NCI-H524 treated with DMSO at 0.1 percent for 48 hours (cell line): ENCODE measurements at regions not wholly inside any gene's neighbourhood (a gene's known extent, or its start where the extent isn't known, plus 50 kb on each side); places are given as distances from the start of the nearest gene placed in this dataset.
"Not testable (repeated sequence)": the region's sequence is repeated elsewhere in the genome, so short reads cannot be mapped to it uniquely, and the experiment has no call there.

Experiments
- DNase-seq: peaks from one replicate; lab custom pipeline; 2025; lab: John Stamatoyannopoulos, UW

- DNase-seq: no peak
Observed at GRCh38 chr15:62320259-62320658, 155.2 kb upstream of the C2CD4B start.

- no peak for DNase-seq
Observed at GRCh38 chr15:62323353-62323890, 158.3 kb upstream of the C2CD4B start.

- no peak for DNase-seq
Observed at GRCh38 chr15:62324382-62324781, 159.3 kb upstream of the C2CD4B start.

- no peak for DNase-seq
Observed at GRCh38 chr15:62325597-62325996, 160.5 kb upstream of the C2CD4B start.

- DNase-seq: no peak
Observed at GRCh38 chr15:62326460-62327011, 161.5 kb upstream of the C2CD4B start.

GRCh38 chr15:62327406-62327805 lies 162.3 kb upstream of the C2CD4B start:
- no peak for DNase-seq

GRCh38 chr15:62332472-62332871 lies 167.4 kb upstream of the C2CD4B start:
- DNase-seq: not testable (repeated sequence)

GRCh38 chr15:62334536-62334935 lies 169.5 kb upstream of the C2CD4B start:
- DNase-seq: no peak

- no peak for DNase-seq
Observed at GRCh38 chr15:62337934-62338333, 172.8 kb upstream of the C2CD4B start.

- DNase-seq: no peak
Observed at GRCh38 chr15:62338497-62338896, 173.4 kb upstream of the C2CD4B start.

- no peak for DNase-seq
Observed at GRCh38 chr15:62342959-62343358, 177.9 kb upstream of the C2CD4B start.

- DNase-seq: no peak
Observed at GRCh38 chr15:62343397-62343796, 178.3 kb upstream of the C2CD4B start.

GRCh38 chr15:62344806-62345539 lies 179.9 kb upstream of the C2CD4B start:
- peak; percentile 29 for DNase-seq

- DNase-seq: no peak
Observed at GRCh38 chr15:62346168-62346567, 181.1 kb upstream of the C2CD4B start.

- no peak for DNase-seq
Observed at GRCh38 chr15:62348118-62348517, 183.0 kb upstream of the C2CD4B start.

- DNase-seq: no peak
Observed at GRCh38 chr15:62348623-62349022, 183.5 kb upstream of the C2CD4B start.

GRCh38 chr15:62352817-62353216 lies 187.7 kb upstream of the C2CD4B start:
- no peak for DNase-seq

GRCh38 chr15:62357431-62357830 lies 192.3 kb upstream of the C2CD4B start:
- no peak for DNase-seq

- no peak for DNase-seq
Observed at GRCh38 chr15:62359416-62359815, 194.3 kb upstream of the C2CD4B start.

- DNase-seq: peak; percentile 97
Observed at GRCh38 chr15:62360332-62361097, 195.4 kb upstream of the C2CD4B start.

- no peak for DNase-seq
Observed at GRCh38 chr15:62362144-62362543, 197.1 kb upstream of the C2CD4B start.

GRCh38 chr15:62362608-62363007 lies 197.5 kb upstream of the C2CD4B start:
- no peak for DNase-seq

- DNase-seq: no peak
Observed at GRCh38 chr15:62363913-62364312, 198.8 kb upstream of the C2CD4B start.
